H9 (cell line): ENCODE measurements at regions not wholly inside any gene's neighbourhood (a gene's known extent, or its start where the extent isn't known, plus 50 kb on each side); places are given as distances from the start of the nearest gene placed in this dataset.

Experiments
- DNase-seq: peaks from one replicate; pipeline ENCODE4 v3.0.0-alpha.2; 2017
- H2AFZ ChIP-seq: one replicate; pipeline ENCODE4 v1.6.1; 2013; ENCODE audit warnings: mild to moderate bottlenecking, low read length, control low read depth, moderate library complexity
- H2AK5ac ChIP-seq: 2 replicates; pipeline ENCODE4 v1.6.1; 2013; ENCODE audit warnings: low read length, control low read depth, mixed read lengths; ENCODE audit not compliant: insufficient read length
- H2BK120ac ChIP-seq: one replicate; pipeline ENCODE4 v1.6.1; 2013; ENCODE audit warnings: low read depth, mild to moderate bottlenecking, low read length, control low read depth, inconsistent platforms; ENCODE audit not compliant: poor library complexity, severe bottlenecking
- H2BK12ac ChIP-seq: 2 replicates; pipeline ENCODE4 v1.6.1; 2013; ENCODE audit warnings: low read length, control low read depth, mixed read lengths, low read depth; ENCODE audit not compliant: insufficient read length
- H2BK15ac ChIP-seq: 2 replicates; pipeline ENCODE4 v1.6.1; 2013; ENCODE audit warnings: low read depth, low read length, control low read depth
- H2BK20ac ChIP-seq: one replicate; pipeline ENCODE4 v1.6.1; 2013; ENCODE audit warnings: low read depth, mild to moderate bottlenecking, low read length, control low read depth, inconsistent platforms; ENCODE audit not compliant: poor library complexity, severe bottlenecking
- H2BK5ac ChIP-seq: 2 replicates; pipeline ENCODE4 v1.6.1; 2013; ENCODE audit warnings: low read length, control low read depth, mixed read lengths; ENCODE audit not compliant: insufficient read length
- H3K14ac ChIP-seq: 2 replicates; pipeline ENCODE4 v1.6.1; 2013; ENCODE audit warnings: low read length, control low read depth; ENCODE audit not compliant: insufficient read depth
- H3K18ac ChIP-seq: 2 replicates; pipeline ENCODE4 v1.6.1; 2013; ENCODE audit warnings: low read depth, mild to moderate bottlenecking, mixed read lengths, low read length, control low read depth; ENCODE audit not compliant: insufficient read length
- H3K23ac ChIP-seq: 2 replicates; pipeline ENCODE4 v1.6.1; 2013; ENCODE audit warnings: low read length, control low read depth, mixed read lengths, low read depth; ENCODE audit not compliant: insufficient read length
- H3K23me2 ChIP-seq: 2 replicates; pipeline ENCODE4 v1.6.1; 2013; ENCODE audit warnings: low read depth, mild to moderate bottlenecking, mixed read lengths, low read length, control low read depth; ENCODE audit not compliant: insufficient read length, poor library complexity, severe bottlenecking
- H3K27ac ChIP-seq: 2 replicates; pipeline ENCODE4 v1.5.1; 2013; ENCODE audit warnings: low read length, control low read depth, mixed read lengths, low read depth; ENCODE audit not compliant: insufficient read length
- H3K27me3 ChIP-seq: 2 replicates; pipeline ENCODE4 v1.6.1; 2013; ENCODE audit warnings: low read length, control low read depth, inconsistent platforms; ENCODE audit not compliant: insufficient read depth
- H3K4ac ChIP-seq: 2 replicates; pipeline ENCODE4 v1.6.1; 2013; ENCODE audit warnings: low read depth, mild to moderate bottlenecking, control low read depth, inconsistent platforms, low read length, moderate library complexity
- H3K4me1 ChIP-seq: 2 replicates; pipeline ENCODE4 v1.6.1; 2013; ENCODE audit warnings: low read length, control low read depth, inconsistent platforms; ENCODE audit not compliant: insufficient read depth
- H3K4me2 ChIP-seq: 2 replicates; pipeline ENCODE4 v1.6.1; 2013; ENCODE audit warnings: low read length, control low read depth, mixed read lengths; ENCODE audit not compliant: insufficient read length, insufficient read depth
- H3K56ac ChIP-seq: 2 replicates; pipeline ENCODE4 v1.6.1; 2013; ENCODE audit warnings: low read depth, mild to moderate bottlenecking, mixed read lengths, low read length, control low read depth; ENCODE audit not compliant: insufficient read length
- H3K79me1 ChIP-seq: 2 replicates; pipeline ENCODE4 v1.6.1; 2013; ENCODE audit warnings: low read depth, mild to moderate bottlenecking, moderate library complexity, low read length, control low read depth, inconsistent platforms; ENCODE audit not compliant: insufficient read depth, poor library complexity, severe bottlenecking
- H3K79me2 ChIP-seq: 2 replicates; pipeline ENCODE4 v1.6.1; 2013; ENCODE audit warnings: low read length, control low read depth, inconsistent platforms; ENCODE audit not compliant: insufficient read depth
- H3K9ac ChIP-seq: 2 replicates; pipeline ENCODE4 v1.6.1; 2013; ENCODE audit warnings: low read length, control low read depth, mixed read lengths; ENCODE audit not compliant: insufficient read length; ENCODE audit errors: extremely low read depth
- H3K9me3 ChIP-seq: one replicate; pipeline ENCODE4 v1.6.1; 2013; ENCODE audit warnings: low read depth, low read length, inconsistent platforms; ENCODE audit not compliant: control insufficient read depth
- H3T11ph ChIP-seq: one replicate; pipeline ENCODE4 v1.6.1; 2013; ENCODE audit warnings: mild to moderate bottlenecking, low read length, control low read depth, inconsistent platforms
- H4K20me1 ChIP-seq: one replicate; pipeline ENCODE4 v1.6.1; 2013; ENCODE audit not compliant: control insufficient read depth, insufficient read length, insufficient read depth
- H4K5ac ChIP-seq: 2 replicates; pipeline ENCODE4 v1.6.1; 2013; ENCODE audit warnings: low read depth, mild to moderate bottlenecking, mixed read lengths, low read length, control low read depth; ENCODE audit not compliant: insufficient read length
- H4K8ac ChIP-seq: replicated peaks from 2 replicates; pipeline ENCODE4 v1.6.1; 2013; ENCODE audit warnings: low read length, control low read depth, mixed read lengths, low read depth; ENCODE audit not compliant: insufficient read length
- H4K91ac ChIP-seq: 2 replicates; pipeline ENCODE4 v1.6.1; 2013; ENCODE audit warnings: low read depth, mild to moderate bottlenecking, moderate library complexity, mixed read lengths, low read length, control low read depth; ENCODE audit not compliant: insufficient read length
- H3K27ac Mint-ChIP-seq, 3 experiments: 2 replicates in 2 of 3; 3 replicates in 1 of 3; pipeline ENCODE4 v1.8.0; 2020 to 2021; ENCODE audit warnings: mixed read lengths in 3 of 3, mild to moderate bottlenecking in 1 of 3, moderate library complexity in 1 of 3
- H3K27me3 Mint-ChIP-seq: 2 replicates; pipeline ENCODE4 v1.8.0; 2021; ENCODE audit warnings: low read depth, mild to moderate bottlenecking, moderate library complexity, mixed read lengths
- H3K36me3 Mint-ChIP-seq, 3 experiments: 2 replicates in 2 of 3; 3 replicates in 1 of 3; pipeline ENCODE4 v1.8.0; 2020 to 2021; ENCODE audit warnings: low read depth in 3 of 3, mixed read lengths in 3 of 3; ENCODE audit not compliant: insufficient read depth in 1 of 3
- H3K4me1 Mint-ChIP-seq, 2 experiments: 2 replicates each; pipeline ENCODE4 v1.8.0; 2020; ENCODE audit warnings: mixed read lengths in 2 of 2
- H3K4me3 Mint-ChIP-seq, 2 experiments: 2 replicates in 1 of 2; 3 replicates in 1 of 2; pipeline ENCODE4 v1.8.0; 2020 to 2021; ENCODE audit warnings: mild to moderate bottlenecking in 2 of 2, mixed read lengths in 2 of 2, moderate library complexity in 1 of 2
- H3K9me3 Mint-ChIP-seq, 2 experiments: 2 replicates in 1 of 2; 3 replicates in 1 of 2; pipeline ENCODE4 v1.8.0; 2020; ENCODE audit warnings: mild to moderate bottlenecking in 2 of 2, mixed read lengths in 2 of 2, moderate library complexity in 1 of 2
- CTCF ChIP-seq: fragments of 200-600 bp; sonication (generic); conservative IDR thresholded peaks from 3 replicates; pipeline ENCODE4 v1.8.0; 2021; ENCODE audit warnings: antibody characterized with exemption, mild to moderate bottlenecking
- WGBS: extraction: QIAGEN DNeasy Blood & Tissue Kit; methylation state at CpG from one replicate; pipeline ENCODE4 v1.1.7; 2013; ENCODE audit warnings: missing lambda C conversion rate, low lambda C conversion rate, mixed read lengths; ENCODE audit not compliant: insufficient read length; ENCODE audit errors: extremely low coverage; 5-methylcytosine and 5-hydroxymethylcytosine counted together

- peaks cover 2% of the 10 kb centered on the region; the same call in 1 of the 2 replicates for H3K4me1 ChIP-seq
- no peaks in the 10 kb centered on the region for H3K27me3 ChIP-seq
- no peak overlapping the region for H4K91ac ChIP-seq
- Mint-ChIP-seq H3K4me3 (no peak overlapping the region), H3K4me1 (no peaks in the 10 kb centered on the region; a peak in 1 of 4 replicates), H3K27ac (no peak overlapping the region), H3K9me3 (no peaks in the 10 kb centered on the region), H3K36me3 (no peaks in the 10 kb centered on the region), H3K27me3 (no peaks in the 10 kb centered on the region)
- no peaks in the 10 kb centered on the region for H3K79me2 ChIP-seq
- H3K18ac ChIP-seq = no peak overlapping the region
- no peaks in the 10 kb centered on the region for H4K20me1 ChIP-seq
- H2BK15ac ChIP-seq = no peak overlapping the region
- no peak for DNase-seq
- no peak overlapping the region for H3K4me2 ChIP-seq
- H3K56ac ChIP-seq = no peak overlapping the region
- no peaks in the 10 kb centered on the region for H3K23me2 ChIP-seq
- H3K79me1 ChIP-seq = no peaks in the 10 kb centered on the region
- no peak overlapping the region for H4K5ac ChIP-seq
- H2BK12ac ChIP-seq = no peak overlapping the region
- H2BK5ac ChIP-seq = no peak overlapping the region
- no peaks in the 10 kb centered on the region for H3K9me3 ChIP-seq
- H2BK120ac ChIP-seq = no peak overlapping the region
- H3K9ac ChIP-seq = no peak overlapping the region
- H4K8ac ChIP-seq = no peak overlapping the region
- no peak overlapping the region for H3K14ac ChIP-seq
- H3T11ph ChIP-seq = no peak overlapping the region
- no peak overlapping the region for H2AFZ ChIP-seq
- H3K27ac ChIP-seq = no peak overlapping the region
- no CpG with 5 or more reads among the region's 4 CpGs for WGBS
- no peak overlapping the region for H3K4ac ChIP-seq
- H2BK20ac ChIP-seq = no peak overlapping the region
- no peak overlapping the region for H3K23ac ChIP-seq
- H2AK5ac ChIP-seq = no peak overlapping the region
- no peak for TF ChIP-seq CTCF
These were observed 171.5 kb upstream of the EEA1 start for GRCh38 chr12:93100610-93101009.
